ENCODE measurements at regions not wholly inside any gene's neighbourhood (a gene's known extent, or its start where the extent isn't known, plus 50 kb on each side); places are given as distances from the start of the nearest gene placed in this dataset.

DNA sequence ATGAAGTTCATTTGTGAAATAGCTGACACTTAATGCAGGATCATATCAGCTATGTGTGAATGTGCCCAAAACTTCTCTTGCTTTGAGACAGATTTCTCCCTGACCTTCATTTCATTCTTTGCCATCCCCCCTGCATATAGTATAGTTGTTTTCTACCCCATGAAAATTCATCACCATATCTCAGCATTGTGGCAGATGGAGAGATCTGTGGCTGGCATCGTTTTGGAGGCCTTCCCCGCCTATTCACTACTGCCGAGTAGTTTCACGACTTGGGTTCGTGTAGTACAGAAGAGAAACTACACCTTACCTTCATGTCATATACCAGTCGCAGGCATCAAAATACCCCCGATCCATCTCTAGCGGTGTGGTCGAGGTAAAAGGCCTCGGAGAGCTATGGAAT lies 66.2 kb upstream of the SELENOK start:
- no peak overlapping the region for H3K27ac Mint-ChIP-seq (ENCODE audit: unreplicated experiment)
- intact Hi-C loops (cut with micrococcal nuclease; ENCODE audit: unreplicated experiment), result no loop called here
- no TSS peak for BruUV-seq (replicated peaks)
- Histone ChIP-seq H3K4me3 (ENCODE audit: low read depth, low read length) (no peak overlapping the region), H3K27me3 (replicated peaks; ENCODE audit: control insufficient read depth, insufficient read depth, low read length) (no peaks in the 10 kb centered on the region), H3K4me1 (no peaks in the 10 kb centered on the region), H3K36me3 (ENCODE audit: control insufficient read depth, insufficient read depth, low read length) (no peaks in the 10 kb centered on the region), H3K9me3 (no peaks in the 10 kb centered on the region)
- peaks cover 3% of the 10 kb centered on the region for H3K27me3 Mint-ChIP-seq (ENCODE audit: insufficient read depth, unreplicated experiment)
- no peaks in the 10 kb centered on the region for H3K36me3 Mint-ChIP-seq (ENCODE audit: insufficient read depth, unreplicated experiment)
- DNase-seq, result no peak
- ChIA-PET POLR2A (no interaction called here), CTCF (no interaction called here)
- no peak overlapping the region for H3K4me3 Mint-ChIP-seq (ENCODE audit: unreplicated experiment)
- peaks cover 14% of the 10 kb centered on the region for H3K9me3 Mint-ChIP-seq (ENCODE audit: unreplicated experiment)
- no peaks in the 10 kb centered on the region for H3K4me1 Mint-ChIP-seq (ENCODE audit: low read depth, unreplicated experiment)
- TF ChIP-seq CTCF (IDR thresholded peaks at IDR 0.05; ENCODE audit: insufficient read depth in 1 of 2, low read depth in 1 of 2, low read length in 1 of 2, severe bottlenecking in 1 of 2, unreplicated experiment in 1 of 2), result no peak

- TF ChIP-seq CTCF (IDR thresholded peaks at IDR 0.05; ENCODE audit: insufficient read depth in 1 of 2, low read depth in 1 of 2, low read length in 1 of 2, severe bottlenecking in 1 of 2, unreplicated experiment in 1 of 2), result no peak
- intact Hi-C loops (cut with micrococcal nuclease; ENCODE audit: unreplicated experiment), result no loop called here
- POLR2A ChIA-PET, result no interaction called here
- Histone ChIP-seq H3K27me3 (replicated peaks; ENCODE audit: control insufficient read depth, insufficient read depth, low read length) (no peaks in the 10 kb centered on the region), H3K4me1 (no peaks in the 10 kb centered on the region), H3K9me3 (no peaks in the 10 kb centered on the region), H3K4me3 (ENCODE audit: low read depth, low read length) (no peak overlapping the region), H3K36me3 (ENCODE audit: control insufficient read depth, insufficient read depth, low read length) (no peaks in the 10 kb centered on the region)
- H3K27me3 Mint-ChIP-seq (ENCODE audit: insufficient read depth, unreplicated experiment), result peaks cover 3% of the 10 kb centered on the region
- BruUV-seq (replicated peaks), result no TSS peak
- H3K36me3 Mint-ChIP-seq (ENCODE audit: insufficient read depth, unreplicated experiment), result no peaks in the 10 kb centered on the region
- no peaks in the 10 kb centered on the region for H3K4me1 Mint-ChIP-seq (ENCODE audit: low read depth, unreplicated experiment)
- H3K27ac Mint-ChIP-seq (ENCODE audit: unreplicated experiment), result no peak overlapping the region
- H3K4me3 Mint-ChIP-seq (ENCODE audit: unreplicated experiment), result no peak overlapping the region
- CTCF ChIA-PET, result no interaction called here
- peaks cover 14% of the 10 kb centered on the region for H3K9me3 Mint-ChIP-seq (ENCODE audit: unreplicated experiment)
- DNase-seq, result no peak
These were observed 64.9 kb upstream of the SELENOK start for GRCh38 chr3:53956586-53956985.

DNA sequence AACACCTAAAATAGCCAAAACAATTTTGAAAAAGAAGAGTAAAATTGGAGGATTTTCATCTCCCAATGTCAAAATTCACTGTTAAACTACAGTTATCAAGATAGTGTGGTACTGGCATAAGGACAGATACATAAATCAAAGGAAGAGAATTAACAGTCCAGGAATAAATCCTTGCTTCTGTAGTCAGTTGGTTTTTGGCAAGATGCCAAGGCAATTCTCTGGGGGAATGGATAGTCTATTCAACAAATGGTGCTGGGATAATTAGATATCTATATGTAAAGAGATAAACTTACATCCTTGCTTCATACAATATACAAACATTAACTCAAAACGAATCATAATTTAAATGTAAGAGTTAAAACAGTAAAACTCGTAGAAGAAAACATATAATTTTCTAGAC lies 57.9 kb upstream of the SELENOK start:
- H3K4me3 Mint-ChIP-seq (ENCODE audit: unreplicated experiment), result no peak overlapping the region
- Histone ChIP-seq H3K27me3 (replicated peaks; ENCODE audit: control insufficient read depth, insufficient read depth, low read length) (no peaks in the 10 kb centered on the region), H3K36me3 (ENCODE audit: control insufficient read depth, insufficient read depth, low read length) (no peaks in the 10 kb centered on the region), H3K4me1 (no peaks in the 10 kb centered on the region), H3K9me3 (peaks cover 21% of the 10 kb centered on the region), H3K4me3 (ENCODE audit: low read depth, low read length) (no peak overlapping the region)
- H3K27ac Mint-ChIP-seq (ENCODE audit: unreplicated experiment), result no peak overlapping the region
- H3K36me3 Mint-ChIP-seq (ENCODE audit: insufficient read depth, unreplicated experiment), result no peaks in the 10 kb centered on the region
- H3K9me3 Mint-ChIP-seq (ENCODE audit: unreplicated experiment), result peaks cover 14% of the 10 kb centered on the region
- DNase-seq, result no peak
- no peak for TF ChIP-seq CTCF (IDR thresholded peaks at IDR 0.05; ENCODE audit: insufficient read depth in 1 of 2, low read depth in 1 of 2, low read length in 1 of 2, severe bottlenecking in 1 of 2, unreplicated experiment in 1 of 2)
- ChIA-PET CTCF (no interaction called here), POLR2A (no interaction called here)
- H3K4me1 Mint-ChIP-seq (ENCODE audit: low read depth, unreplicated experiment), result no peaks in the 10 kb centered on the region
- peaks cover under 1% of the 10 kb centered on the region for H3K27me3 Mint-ChIP-seq (ENCODE audit: insufficient read depth, unreplicated experiment)
- no TSS peak for BruUV-seq (replicated peaks)
- intact Hi-C loops (cut with micrococcal nuclease; ENCODE audit: unreplicated experiment), result no loop called here

Data from Caco-2 (cell line).